Skeletal muscle tissue (tissue), 3 donors: ENCODE measurements at regions not wholly inside any gene's neighbourhood (a gene's known extent, or its start where the extent isn't known, plus 50 kb on each side); places are given as distances from the start of the nearest gene placed in this dataset.

Experiments used
- H3K27ac ChIP-seq: one replicate; pipeline ENCODE4 v1.7.0; 2013; ENCODE audit warnings: mild to moderate bottlenecking, low read depth, low read length, inconsistent platforms
- H3K27me3 ChIP-seq, 3 donors: one replicate each; pipeline ENCODE4 v1.7.0; 2013; ENCODE audit warnings: low read length in 3 of 3; ENCODE audit not compliant: control insufficient read depth in 3 of 3, insufficient read depth in 3 of 3
- H3K36me3 ChIP-seq, 3 donors: one replicate each; pipeline ENCODE4 v1.7.0; 2013; ENCODE audit warnings: low read length in 3 of 3; ENCODE audit not compliant: control insufficient read depth in 3 of 3, insufficient read depth in 3 of 3
- H3K4me1 ChIP-seq, 3 donors: one replicate each; pipeline ENCODE4 v1.7.0; 2013; ENCODE audit warnings: low read length in 3 of 3, mild to moderate bottlenecking in 3 of 3; ENCODE audit not compliant: control insufficient read depth in 3 of 3, insufficient read depth in 3 of 3
- H3K4me3 ChIP-seq, 3 donors: one replicate each; pipeline ENCODE4 v1.7.0; 2013; ENCODE audit warnings: low read length in 3 of 3
- H3K9ac ChIP-seq, 3 donors: one replicate each; pipeline ENCODE4 v1.7.0; 2013; ENCODE audit warnings: low read length in 3 of 3, mild to moderate bottlenecking in 3 of 3, moderate library complexity in 2 of 3, low read depth in 1 of 3
- H3K9me3 ChIP-seq, 3 donors: one replicate each; pipeline ENCODE4 v1.7.0; 2013; ENCODE audit warnings: low read length in 3 of 3; ENCODE audit not compliant: control insufficient read depth in 3 of 3
- donor health status: Osteomylitis.

DNA sequence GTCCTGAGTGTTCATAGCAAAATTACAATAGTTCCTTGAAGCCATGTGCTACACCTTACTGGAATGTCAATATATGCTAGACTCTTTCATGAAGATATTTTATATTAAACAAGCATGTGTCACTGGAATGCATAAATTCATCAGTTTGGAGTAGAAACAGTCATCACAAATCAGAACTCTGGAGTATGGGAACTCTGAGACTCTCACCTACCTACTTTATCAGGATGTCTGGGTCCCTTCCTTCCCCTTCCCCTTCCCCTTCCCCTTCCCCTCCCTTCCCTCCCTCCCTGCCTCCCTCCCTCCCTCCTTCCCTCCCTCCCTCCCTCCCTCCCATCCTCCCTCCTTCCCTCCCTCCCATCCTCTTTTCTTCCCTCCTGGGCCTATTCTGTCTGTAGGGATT lies 144.7 kb upstream of the PEX5L start:
- Histone ChIP-seq H3K4me1 (no peaks in the 10 kb centered on the region), H3K27me3 (no peaks in the 10 kb centered on the region), H3K9ac (no peak overlapping the region), H3K27ac (no peak overlapping the region), H3K36me3 (no peaks in the 10 kb centered on the region), H3K9me3 (no peaks in the 10 kb centered on the region), H3K4me3 (no peak overlapping the region)

DNA sequence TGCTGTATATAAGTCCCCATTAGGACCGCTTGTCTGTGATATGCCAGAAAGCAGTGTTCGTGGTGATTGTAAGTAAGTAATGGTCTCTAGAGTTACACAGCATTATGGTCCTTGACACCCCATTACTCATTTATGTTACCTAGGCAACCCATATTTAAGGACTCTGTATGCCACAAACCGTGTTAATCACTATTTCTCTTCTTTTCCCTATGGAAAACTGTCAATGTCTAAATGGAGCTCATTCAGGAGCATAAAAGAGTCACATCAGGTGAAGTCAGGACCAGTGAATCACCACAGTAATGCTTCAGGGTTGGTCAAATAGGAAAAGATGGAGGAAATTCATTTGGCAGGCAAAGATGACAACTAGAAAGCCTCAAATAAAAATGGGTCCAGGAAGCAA lies 146.6 kb upstream of the PEX5L start:
- no peaks in the 10 kb centered on the region for H3K4me1 ChIP-seq
- H3K9ac ChIP-seq, result no peak overlapping the region
- no peaks in the 10 kb centered on the region for H3K27me3 ChIP-seq
- no peak overlapping the region for H3K4me3 ChIP-seq
- no peaks in the 10 kb centered on the region for H3K36me3 ChIP-seq
- no peaks in the 10 kb centered on the region for H3K9me3 ChIP-seq
- H3K27ac ChIP-seq, result no peak overlapping the region

DNA sequence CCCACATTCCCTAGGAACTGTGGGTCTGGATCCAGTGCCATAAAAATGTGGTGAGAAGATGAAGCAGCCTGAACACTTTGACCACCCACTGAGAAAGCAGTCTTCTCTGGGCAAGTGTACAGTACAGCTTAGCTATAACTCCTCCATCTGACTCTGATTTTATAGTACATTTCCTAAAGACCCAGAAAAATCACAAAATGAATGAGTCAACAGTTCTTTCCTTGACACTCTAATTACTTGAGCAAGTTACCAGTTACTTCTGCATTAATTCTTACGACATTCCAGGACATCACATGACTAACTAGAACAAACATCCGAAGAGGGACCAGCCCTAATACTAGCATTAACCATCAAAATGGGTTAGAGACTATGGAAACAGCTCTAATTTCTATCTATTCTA lies 148.1 kb upstream of the PEX5L start:
- Histone ChIP-seq H3K27ac (no peak overlapping the region), H3K9me3 (no peaks in the 10 kb centered on the region), H3K9ac (no peak overlapping the region), H3K36me3 (no peaks in the 10 kb centered on the region), H3K27me3 (no peaks in the 10 kb centered on the region), H3K4me1 (no peaks in the 10 kb centered on the region), H3K4me3 (no peak overlapping the region)

DNA sequence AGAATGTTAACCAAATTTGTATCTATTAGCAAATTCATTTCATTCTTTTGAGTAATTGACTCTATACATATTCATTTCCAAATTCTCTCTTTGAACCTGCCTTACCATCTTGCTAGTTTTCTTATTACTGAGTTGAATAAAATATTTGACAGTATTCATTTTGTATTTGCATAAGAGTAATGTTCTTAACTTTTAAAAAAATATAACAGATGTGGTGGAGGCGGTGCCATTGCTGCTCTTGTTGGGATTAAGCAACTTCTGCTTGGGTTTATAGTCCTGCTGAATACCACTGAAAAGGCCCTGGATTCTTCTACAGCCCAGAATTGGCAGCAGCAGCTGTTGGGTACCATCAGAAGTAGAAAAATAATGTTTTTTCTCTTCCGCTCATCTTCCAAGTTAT lies 148.9 kb upstream of the PEX5L start:
- no peaks in the 10 kb centered on the region for H3K4me1 ChIP-seq
- no peaks in the 10 kb centered on the region for H3K9me3 ChIP-seq
- no peak overlapping the region for H3K27ac ChIP-seq
- no peaks in the 10 kb centered on the region for H3K27me3 ChIP-seq
- no peak overlapping the region for H3K4me3 ChIP-seq
- no peaks in the 10 kb centered on the region for H3K36me3 ChIP-seq
- H3K9ac ChIP-seq, result no peak overlapping the region

DNA sequence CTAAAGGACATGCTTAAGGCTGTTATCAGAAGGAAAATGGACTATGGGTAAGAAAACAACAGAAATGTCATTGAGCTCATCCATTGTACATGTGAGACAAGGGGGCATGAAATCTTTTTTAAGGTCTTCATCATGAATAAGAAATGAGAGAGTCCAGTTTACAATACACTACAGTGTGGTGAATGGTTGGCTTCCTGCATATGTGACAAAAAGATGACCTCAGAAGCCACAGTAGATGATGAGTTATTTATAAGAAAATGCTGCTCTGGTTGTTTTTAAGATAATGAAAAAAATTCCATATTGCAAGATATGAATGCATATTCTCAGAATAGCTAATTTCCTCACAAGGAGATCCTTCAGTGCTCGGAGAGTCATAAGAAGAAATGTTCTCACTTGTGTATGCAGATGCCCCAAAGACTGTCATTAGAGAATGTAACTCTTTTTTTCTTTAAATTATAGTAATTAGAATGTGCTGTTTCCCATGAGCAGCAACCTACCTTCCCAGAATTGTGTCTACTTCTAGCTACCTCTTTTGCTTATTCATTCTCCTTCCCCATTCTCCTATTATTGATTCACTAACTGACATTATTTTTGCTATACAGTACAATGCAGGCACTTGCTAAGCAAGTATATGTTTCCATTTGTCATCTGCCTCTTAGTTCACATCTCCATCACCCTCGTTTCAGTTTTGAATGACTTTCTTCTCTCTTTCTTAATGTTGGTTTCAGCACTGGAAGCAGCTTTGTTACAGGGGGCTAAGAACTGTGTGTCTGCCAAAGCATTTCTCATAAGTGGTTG lies 152.0 kb upstream of the PEX5L start:
- Histone ChIP-seq H3K9ac (no peak overlapping the region), H3K27me3 (no peaks in the 10 kb centered on the region), H3K27ac (no peak overlapping the region), H3K36me3 (no peaks in the 10 kb centered on the region), H3K9me3 (no peaks in the 10 kb centered on the region), H3K4me1 (no peaks in the 10 kb centered on the region), H3K4me3 (no peak overlapping the region)

DNA sequence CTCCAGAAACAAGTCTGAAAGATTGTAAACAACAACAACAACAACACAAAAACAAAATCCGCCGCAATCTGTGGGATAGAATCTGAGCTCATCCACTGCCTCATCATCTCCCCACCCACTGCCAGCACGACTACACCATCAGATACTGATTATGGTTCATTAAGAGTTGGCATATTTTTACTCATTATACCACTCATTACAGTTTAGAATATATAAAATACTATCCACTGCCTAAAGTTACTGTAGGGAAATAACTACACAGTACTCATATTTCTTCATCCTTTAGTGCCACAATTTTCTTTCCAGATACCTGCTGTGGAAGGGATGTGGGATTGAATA lies 152.5 kb upstream of the PEX5L start:
- Histone ChIP-seq H3K9ac (no peak overlapping the region), H3K9me3 (no peaks in the 10 kb centered on the region), H3K36me3 (no peaks in the 10 kb centered on the region), H3K27me3 (no peaks in the 10 kb centered on the region), H3K4me1 (no peaks in the 10 kb centered on the region), H3K4me3 (no peak overlapping the region), H3K27ac (no peak overlapping the region)

DNA sequence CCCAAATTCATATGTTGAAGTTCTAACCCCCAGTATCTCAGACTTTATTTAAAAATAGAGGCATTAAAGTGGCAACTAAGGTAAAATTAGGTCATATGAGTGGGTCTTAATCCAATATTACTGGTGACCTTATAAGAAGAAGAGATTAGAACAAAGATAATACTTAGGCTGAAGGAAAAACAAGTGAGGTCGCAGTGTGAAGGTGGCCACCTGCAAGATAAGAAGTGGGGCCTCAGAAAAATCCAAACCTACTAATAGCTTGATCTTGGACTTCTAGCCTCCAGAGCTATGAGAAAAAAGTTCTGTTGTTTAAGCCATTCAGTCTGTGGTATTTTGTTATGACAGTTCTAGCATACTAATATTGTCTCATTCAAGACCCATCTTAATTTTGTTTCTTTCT lies 159.9 kb upstream of the PEX5L start:
- no peaks in the 10 kb centered on the region for H3K27me3 ChIP-seq
- no peak overlapping the region for H3K27ac ChIP-seq
- no peaks in the 10 kb centered on the region for H3K36me3 ChIP-seq
- no peaks in the 10 kb centered on the region for H3K9me3 ChIP-seq
- no peak overlapping the region for H3K9ac ChIP-seq
- no peak overlapping the region for H3K4me3 ChIP-seq
- peaks cover 4 to 7% (median 6%) of the 10 kb centered on the region in 3 donors for H3K4me1 ChIP-seq

DNA sequence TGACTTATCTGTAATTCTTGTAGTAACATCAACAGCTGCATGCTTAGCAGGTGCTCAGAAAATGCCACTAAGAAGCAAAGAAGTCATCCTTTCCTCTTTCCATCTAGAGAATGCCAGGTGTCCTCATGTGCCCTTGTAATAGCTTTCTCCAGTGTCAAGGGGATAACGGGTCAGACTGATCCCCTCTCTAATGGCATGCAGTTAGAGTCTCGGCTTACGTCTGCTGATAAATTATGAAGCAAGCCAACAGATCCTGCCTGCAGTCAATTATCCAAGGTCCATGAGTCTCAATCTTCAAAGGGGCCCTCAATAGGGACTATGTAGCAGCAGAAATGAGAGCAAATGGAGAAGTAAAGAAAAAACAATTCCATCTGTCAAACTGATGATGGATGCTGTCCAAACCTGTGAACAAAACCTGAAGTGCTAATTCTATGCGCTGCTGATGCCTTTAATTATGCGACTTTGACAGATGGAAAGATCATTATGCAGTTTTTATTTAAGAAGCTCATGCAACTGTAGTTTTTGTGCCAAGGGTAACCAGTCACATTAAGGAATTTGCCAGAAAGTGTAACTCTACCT lies 162.8 kb upstream of the PEX5L start:
- Histone ChIP-seq H3K9me3 (no peaks in the 10 kb centered on the region), H3K4me3 (no peak overlapping the region), H3K4me1 (peaks cover 4 to 7% (median 6%) of the 10 kb centered on the region in 3 donors), H3K27me3 (no peaks in the 10 kb centered on the region), H3K9ac (no peak overlapping the region), H3K36me3 (no peaks in the 10 kb centered on the region), H3K27ac (no peak overlapping the region)

DNA sequence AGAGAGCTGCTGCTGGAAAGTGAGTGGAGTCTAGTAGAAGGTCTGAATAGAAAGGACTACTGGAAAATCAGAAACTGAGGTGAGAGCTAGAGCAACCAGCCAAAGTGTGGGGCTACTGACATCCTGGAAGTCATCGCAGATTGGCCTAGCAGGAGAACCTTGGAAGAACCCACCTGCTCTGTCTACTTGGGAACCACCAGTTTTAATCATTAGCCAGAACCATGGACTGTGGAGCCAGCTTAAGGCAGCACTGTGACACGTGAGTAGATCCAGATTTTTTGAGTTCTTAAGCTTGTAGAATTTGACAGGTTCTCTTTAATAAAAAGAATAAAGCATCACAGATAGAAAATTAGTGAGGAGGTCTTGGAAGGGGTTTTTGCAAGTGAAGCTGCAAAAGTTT lies 179.1 kb upstream of the PEX5L start:
- no peak overlapping the region for H3K27ac ChIP-seq
- peaks cover 0 to 3% (median 0%) of the 10 kb centered on the region in 3 donors for H3K9me3 ChIP-seq
- H3K4me1 ChIP-seq, result no peaks in the 10 kb centered on the region
- H3K4me3 ChIP-seq, result no peak overlapping the region
- H3K36me3 ChIP-seq, result no peaks in the 10 kb centered on the region
- H3K9ac ChIP-seq, result no peak overlapping the region
- H3K27me3 ChIP-seq, result no peaks in the 10 kb centered on the region

DNA sequence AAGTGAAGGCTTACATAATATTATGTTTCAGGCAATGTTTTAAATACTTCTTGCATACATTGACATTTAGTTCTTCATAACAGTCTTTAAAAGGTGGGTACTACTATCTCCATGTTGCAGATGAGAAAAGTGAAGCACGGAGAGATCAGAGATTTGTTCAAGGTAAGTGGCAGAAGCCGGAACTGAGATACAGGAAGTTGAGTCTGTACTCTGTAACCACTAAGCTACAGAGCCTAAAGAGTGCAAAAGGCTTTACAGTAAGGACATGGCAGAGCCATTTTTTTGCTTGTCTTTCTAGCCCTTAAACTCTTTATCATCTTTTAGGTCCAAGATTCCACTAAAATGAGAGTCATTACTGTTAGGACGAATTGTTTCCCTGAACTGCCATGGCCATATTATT lies 186.5 kb upstream of the PEX5L start:
- Histone ChIP-seq H3K27me3 (no peaks in the 10 kb centered on the region), H3K4me3 (no peak overlapping the region), H3K4me1 (no peaks in the 10 kb centered on the region), H3K9me3 (peaks cover 0 to 5% (median 3%) of the 10 kb centered on the region in 3 donors), H3K36me3 (no peaks in the 10 kb centered on the region), H3K9ac (no peak overlapping the region), H3K27ac (no peak overlapping the region)
